HT-29 (cell line): ENCODE measurements at regions not wholly inside any gene's neighbourhood (a gene's known extent, or its start where the extent isn't known, plus 50 kb on each side); places are given as distances from the start of the nearest gene placed in this dataset.
"Not testable (repeated sequence)": the region's sequence is repeated elsewhere in the genome, so short reads cannot be mapped to it uniquely, and the experiment has no call there.

Experiments used
- DNase-seq: peaks from one replicate; pipeline ENCODE4 v3.0.0-alpha.2; 2015; ENCODE audit warnings: low spot score

DNA sequence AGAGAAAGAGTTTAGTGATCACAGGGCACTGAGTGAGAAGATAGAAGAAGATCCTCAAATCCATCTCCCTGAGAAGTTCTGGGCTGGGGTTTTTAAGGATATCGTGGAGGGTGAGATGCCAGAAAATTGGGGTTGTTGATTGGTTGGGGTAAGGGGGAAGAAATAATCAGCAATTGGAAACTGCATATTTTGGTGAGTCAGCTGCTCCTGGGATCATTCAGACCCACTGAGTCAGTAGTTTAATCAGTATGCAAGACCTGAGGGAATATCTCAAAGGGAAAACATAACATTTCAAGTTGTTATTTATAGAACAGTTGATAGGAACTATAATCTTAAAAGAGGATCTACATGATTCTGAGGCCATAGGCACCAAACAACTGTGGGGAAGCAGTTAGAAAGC lies 183.4 kb downstream of the FCRL5 start:
- DNase-seq: not testable (repeated sequence)

DNA sequence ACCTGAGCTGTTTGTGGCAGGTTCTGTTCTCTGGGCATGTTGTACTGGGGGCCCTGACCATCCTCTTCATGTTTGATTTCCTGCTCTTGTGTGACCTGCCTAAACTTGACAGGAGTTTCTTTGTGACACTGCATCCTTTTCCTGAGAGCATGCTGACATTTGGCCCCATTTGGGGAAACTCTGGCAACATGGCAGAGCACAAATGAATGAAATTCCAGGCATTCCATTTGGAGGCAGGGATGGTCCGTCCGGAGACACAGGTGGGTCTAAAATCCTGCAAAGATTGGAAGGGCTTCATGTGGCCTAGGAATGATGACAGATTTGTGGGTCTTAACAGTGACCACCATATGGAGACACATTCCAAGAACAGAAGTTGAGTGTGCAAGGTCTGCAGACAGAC lies 184.0 kb downstream of the FCRL5 start:
- DNase-seq: no peak

DNA sequence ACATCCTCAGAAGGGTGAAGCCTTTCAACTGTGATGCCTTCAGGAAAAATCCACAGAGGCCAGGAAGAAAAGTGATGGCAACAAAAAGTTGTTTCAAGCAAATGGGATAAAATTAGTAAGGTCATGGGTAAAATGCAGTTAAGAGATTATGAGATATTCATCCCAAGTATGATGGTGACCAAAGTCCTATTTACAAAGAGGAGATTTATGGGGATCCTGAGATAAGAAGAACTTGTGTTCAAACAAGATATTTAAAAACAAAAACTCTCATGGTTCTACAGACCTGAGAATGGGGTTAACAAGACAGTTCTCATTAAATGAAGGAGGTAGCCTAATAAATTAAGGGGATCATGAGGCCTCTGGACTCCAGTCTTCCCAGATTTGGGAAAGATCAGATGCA lies 184.4 kb downstream of the FCRL5 start:
- DNase-seq: no peak

DNA sequence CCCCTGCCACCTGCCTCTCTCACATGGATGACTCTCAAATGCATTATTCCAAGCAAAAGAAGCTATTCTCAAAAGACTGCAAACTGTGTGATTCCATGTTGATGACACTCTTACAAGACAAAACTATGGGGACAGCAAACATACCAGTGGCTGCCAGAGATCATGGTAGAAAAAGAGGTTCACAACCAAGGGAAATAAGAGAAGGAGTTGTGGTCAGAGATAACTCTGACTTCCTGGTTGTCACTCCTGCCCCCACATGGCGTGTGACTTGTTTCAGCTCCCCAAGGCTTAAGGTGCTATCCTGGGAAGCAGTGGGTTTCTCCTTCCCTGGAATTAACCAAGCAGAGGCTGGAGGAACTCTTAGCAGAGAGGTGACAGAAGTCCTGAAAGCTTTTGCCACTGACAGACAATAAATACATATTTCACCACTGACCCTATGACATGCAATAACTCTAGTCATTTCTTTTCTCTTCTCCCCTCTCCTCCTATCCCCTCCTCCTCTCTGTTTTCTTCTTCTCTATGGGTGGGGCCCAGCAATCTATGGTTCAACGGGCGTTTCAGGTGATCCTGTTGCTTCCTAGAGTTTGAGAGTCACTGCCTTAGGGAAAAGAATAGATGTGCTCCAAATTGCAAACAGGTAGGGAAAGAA lies 185.1 kb downstream of the FCRL5 start:
- DNase-seq: no peak

DNA sequence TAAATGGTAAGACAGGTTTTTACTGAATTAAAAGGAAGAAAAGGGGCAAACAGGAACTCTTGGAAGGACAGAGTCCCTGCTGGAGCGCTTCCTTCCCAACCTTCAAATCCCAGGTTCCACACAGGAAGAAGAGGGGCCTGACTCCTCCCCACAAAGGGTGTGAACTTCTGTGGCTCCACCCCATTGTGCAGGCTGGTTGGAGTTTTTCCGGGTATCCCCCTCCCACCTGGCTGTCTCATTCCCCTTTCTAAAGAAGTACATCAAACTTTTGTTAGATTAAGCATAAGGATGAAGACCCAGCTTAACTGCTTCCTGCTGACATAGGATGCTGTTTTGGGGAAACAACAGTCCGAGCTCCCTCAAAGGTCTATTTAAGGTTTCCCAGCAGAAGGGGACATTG lies 187.7 kb downstream of the FCRL5 start:
- no peak for DNase-seq

- peak; percentile 54 for DNase-seq
Observed at GRCh38 chr1:157363660-157364140, 188.6 kb downstream of the FCRL5 start.

DNA sequence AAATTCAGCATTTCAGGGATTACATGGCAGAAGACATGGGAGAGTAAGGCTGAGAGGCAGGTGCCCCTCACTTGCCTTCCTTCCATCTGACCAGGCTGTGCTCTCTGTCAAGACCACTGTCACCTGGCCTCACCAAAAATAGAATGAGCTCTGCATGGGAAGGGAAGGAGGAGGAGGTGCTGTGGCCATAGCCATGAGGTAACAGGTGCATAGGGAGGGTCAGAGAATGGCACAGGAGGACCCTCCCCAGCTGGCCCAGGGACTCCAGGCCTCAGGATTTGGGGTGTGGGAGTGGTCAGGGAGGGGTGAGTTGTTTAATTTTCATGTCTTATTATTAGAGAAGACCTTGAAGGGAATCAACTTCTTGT lies 192.3 kb downstream of the FCRL5 start:
- no peak for DNase-seq

DNA sequence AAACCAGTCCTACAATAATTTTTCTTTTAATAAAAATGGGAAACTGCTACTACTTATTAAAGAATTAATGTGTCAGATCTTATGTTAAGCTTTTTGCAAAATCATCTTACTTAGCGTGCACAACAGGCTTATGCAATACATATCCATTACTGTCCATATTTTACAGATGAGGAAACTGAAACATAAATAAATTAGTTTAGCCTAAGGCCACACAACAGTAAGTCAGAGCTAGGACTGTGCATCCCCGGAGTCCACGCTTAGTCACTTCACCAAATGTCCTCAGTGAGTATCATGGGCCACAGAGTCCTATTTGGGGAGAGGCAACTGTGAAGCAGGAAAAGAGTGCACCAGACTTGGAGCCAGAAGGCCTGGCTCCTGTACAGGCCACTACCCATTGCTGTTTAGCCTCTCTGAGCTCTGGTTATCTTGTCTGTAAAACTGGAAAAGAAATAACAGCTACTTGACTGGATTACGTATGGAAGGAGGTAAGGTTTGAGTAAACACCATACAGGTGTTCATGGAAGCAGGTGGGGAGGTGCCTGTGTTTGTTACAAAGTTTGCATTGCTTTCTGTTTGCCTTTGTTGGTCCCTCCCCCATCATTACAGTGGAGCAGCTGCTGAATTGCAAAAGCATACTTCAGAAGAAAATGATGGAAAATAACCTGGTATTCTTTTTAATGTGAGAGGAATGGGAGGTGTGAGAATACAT lies 192.8 kb downstream of the FCRL5 start:
- DNase-seq: no peak

DNA sequence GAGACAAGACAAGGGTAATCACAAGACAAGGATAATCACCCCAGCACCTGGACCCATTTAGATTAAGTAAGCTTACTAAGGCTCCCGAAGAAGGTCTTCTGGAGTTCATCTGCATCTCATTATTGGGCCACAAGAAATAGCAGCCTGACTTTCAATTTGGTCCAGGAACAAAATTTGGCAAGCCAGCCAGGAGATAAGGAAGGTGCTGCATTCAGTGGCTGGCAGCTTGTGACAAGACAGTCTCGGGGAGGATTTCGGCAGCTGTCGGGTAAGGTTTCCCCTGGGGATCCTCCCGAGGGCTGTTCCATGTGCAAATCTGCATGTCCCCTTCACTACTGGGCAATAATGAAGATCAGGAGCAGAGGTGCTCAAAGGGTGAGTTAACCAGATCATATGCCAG lies 195.2 kb downstream of the FCRL5 start:
- DNase-seq: no peak

DNA sequence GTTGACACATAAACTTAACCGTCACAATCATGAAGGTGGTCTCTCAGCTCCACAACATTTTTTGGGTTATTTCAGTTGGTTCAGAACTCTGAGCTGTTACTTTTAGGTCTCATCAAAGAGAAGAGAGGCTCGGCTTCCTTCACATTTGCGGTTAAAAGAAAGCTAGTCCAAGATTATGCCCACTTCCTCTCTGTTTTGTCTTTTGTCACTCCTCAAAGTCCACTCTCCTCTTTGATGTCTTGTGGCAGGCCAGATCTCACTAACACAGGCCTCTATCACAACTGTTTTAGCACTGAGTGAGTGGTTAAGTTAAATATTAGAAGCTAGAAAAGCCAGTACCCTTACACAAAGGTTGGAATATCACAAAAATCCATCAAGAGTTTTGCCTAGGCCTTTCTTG lies 195.7 kb downstream of the FCRL5 start:
- no peak for DNase-seq

DNA sequence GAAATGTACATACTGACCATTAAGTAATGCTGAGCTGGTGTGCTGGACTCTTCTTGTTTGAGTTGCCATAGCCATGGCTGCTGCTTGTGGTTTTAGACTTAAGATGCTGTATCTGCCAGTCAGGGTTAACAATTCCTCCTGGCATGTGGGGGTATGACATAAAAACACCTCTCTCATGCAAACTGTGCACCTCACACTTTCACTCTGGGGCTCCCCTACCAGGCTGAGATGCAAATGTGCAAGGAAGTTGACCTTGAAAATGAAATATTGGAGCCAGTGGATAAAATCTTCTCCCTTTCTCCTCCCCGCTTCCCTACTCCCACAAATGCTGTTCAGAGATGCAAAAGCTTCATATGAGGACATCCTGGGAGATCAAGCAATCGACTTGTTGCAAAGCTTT lies 198.8 kb downstream of the FCRL5 start:
- DNase-seq: no peak

GRCh38 chr1:157352817-157353408 lies 199.4 kb downstream of the FCRL5 start:
- DNase-seq: no peak

DNA sequence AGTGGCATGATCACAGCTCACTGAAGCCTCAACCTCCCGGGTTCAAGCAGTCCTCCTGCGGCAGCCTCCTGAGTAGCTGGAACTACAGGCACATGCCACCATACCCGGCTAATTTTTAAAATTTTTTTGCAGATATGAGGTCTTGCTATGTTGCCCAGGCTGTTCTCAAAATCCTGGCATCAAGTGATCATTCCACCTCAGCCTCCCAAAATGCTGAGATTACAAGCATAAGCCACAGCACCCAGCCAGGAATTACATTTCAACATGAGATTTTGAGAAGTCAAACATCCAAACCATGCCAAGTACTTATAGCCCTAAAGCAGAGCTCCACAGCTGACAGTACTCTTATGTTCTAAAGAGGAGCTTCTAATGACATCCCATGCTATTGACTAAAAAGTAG lies 200.1 kb downstream of the FCRL5 start:
- no peak for DNase-seq

DNA sequence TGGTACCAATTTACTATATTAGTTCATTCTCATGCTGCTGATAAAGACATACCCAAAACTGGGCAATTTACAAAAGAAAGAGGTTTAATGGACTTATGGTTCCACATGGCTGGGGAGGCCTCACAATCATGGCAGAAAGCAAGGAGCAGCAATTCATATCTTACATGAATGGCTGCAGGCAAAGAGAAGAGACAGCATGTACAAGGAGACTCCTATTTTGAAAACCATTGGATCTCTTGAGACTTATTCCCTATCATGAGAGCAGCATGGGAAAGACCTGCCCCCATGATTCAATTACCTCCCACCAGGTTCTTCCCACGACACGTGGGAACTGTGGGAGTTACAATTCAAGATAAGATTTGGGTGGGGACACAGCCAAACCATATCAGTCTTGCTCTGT lies 200.5 kb downstream of the FCRL5 start:
- not testable (repeated sequence) for DNase-seq

- DNase-seq: no peak
Observed at GRCh38 chr1:157348538-157349480, 203.5 kb downstream of the FCRL5 start.

DNA sequence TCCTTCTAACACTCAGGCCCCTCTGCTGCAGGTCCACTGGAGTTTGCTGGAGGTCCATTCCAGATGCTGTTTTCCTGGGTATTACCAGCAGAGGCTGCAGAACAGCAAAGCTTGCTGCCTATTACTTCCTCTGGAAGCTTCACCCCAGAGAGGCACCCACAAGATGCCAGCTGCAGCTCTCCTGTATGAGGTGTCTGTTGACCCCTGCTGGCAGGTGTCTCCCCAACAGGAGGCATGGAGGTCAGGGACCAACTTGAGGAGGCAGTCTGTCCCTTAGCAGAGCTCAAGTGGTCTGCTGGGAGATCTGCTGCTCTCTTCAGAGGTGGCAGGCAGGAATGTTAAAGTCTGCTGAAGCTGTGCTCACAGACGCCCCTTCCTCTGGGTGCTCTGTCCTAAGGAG lies 204.8 kb downstream of the FCRL5 start:
- no peak for DNase-seq

- DNase-seq: not testable (repeated sequence)
Observed at GRCh38 chr1:157337785-157338184, 199.6 kb upstream of the ETV3 start.

GRCh38 chr1:157335056-157335455 lies 196.9 kb upstream of the ETV3 start:
- DNase-seq: no peak

- DNase-seq: no peak
Observed at GRCh38 chr1:157334041-157334440, 195.8 kb upstream of the ETV3 start.

GRCh38 chr1:157330177-157330576 lies 192.0 kb upstream of the ETV3 start:
- DNase-seq: not testable (repeated sequence)

DNA sequence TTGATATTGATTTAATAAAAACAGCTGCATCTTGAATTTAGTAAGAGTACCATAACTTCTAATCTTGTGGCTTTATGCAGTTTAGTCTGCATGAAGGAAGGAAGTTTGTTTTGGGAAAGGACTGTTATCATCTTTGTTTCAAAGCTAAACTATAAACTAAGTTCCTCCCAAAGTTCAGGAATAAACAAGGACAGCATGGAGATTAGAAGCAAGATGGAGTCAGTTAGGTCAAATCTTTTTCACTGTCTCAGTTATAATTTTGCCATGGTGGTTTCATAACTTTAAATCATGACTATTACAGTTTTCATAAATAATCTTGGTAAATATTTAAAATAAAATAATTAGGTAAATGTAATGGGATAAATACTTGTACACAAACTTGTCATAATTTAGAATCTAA lies 189.9 kb upstream of the ETV3 start:
- not testable (repeated sequence) for DNase-seq
